GM18519 (cell line): ENCODE measurements at regions not wholly inside any gene's neighbourhood (a gene's known extent, or its start where the extent isn't known, plus 50 kb on each side); places are given as distances from the start of the nearest gene placed in this dataset.
"Not testable (repeated sequence)": the region's sequence is repeated elsewhere in the genome, so short reads cannot be mapped to it uniquely, and the experiment has no call there.

Experiments used
- ATAC-seq: cut with Tn5 transposase; IDR thresholded peaks from one replicate; pipeline ENCODE4 v1.9.1; 2021; ENCODE audit warnings: mild to moderate bottlenecking, moderate library complexity; ENCODE audit not compliant: unreplicated experiment, low FRiP score

- ATAC-seq: not testable (repeated sequence)
These were observed 85.4 kb upstream of the METTL9 start for GRCh38 chr16:21513812-21514473.

GRCh38 chr16:21514474-21514840 lies 84.9 kb upstream of the METTL9 start:
- ATAC-seq: not testable (repeated sequence)

- ATAC-seq: not testable (repeated sequence)
These were observed 82.7 kb upstream of the METTL9 start for GRCh38 chr16:21516705-21517040.

- ATAC-seq: not testable (repeated sequence)
These were observed 82.1 kb upstream of the METTL9 start for GRCh38 chr16:21517263-21517662.

GRCh38 chr16:21519361-21520133 lies 79.8 kb upstream of the METTL9 start:
- ATAC-seq: not testable (repeated sequence)

GRCh38 chr16:21520134-21521047 lies 79.0 kb upstream of the METTL9 start:
- ATAC-seq: peak; percentile 57

GRCh38 chr16:21521048-21521389 lies 78.4 kb upstream of the METTL9 start:
- ATAC-seq: not testable (repeated sequence)

GRCh38 chr16:21521390-21522143 lies 77.8 kb upstream of the METTL9 start:
- not testable (repeated sequence) for ATAC-seq

GRCh38 chr16:21522846-21523245 lies 76.5 kb upstream of the METTL9 start:
- ATAC-seq: not testable (repeated sequence)

- ATAC-seq: no peak
These were observed 75.8 kb upstream of the METTL9 start for GRCh38 chr16:21523411-21524067.

GRCh38 chr16:21524068-21524751 lies 75.2 kb upstream of the METTL9 start:
- no peak for ATAC-seq

- not testable (repeated sequence) for ATAC-seq
These were observed 74.7 kb upstream of the METTL9 start for GRCh38 chr16:21524752-21525028.

- ATAC-seq: not testable (repeated sequence)
These were observed 74.1 kb upstream of the METTL9 start for GRCh38 chr16:21525029-21525895.

- ATAC-seq: not testable (repeated sequence)
These were observed 73.1 kb upstream of the METTL9 start for GRCh38 chr16:21525956-21526922.

- no peak for ATAC-seq
These were observed 72.2 kb upstream of the METTL9 start for GRCh38 chr16:21526923-21527807.

- not testable (repeated sequence) for ATAC-seq
These were observed 70.2 kb upstream of the METTL9 start for GRCh38 chr16:21529060-21529658.
